H1 (cell line): ENCODE measurements at regions not wholly inside any gene's neighbourhood (a gene's known extent, or its start where the extent isn't known, plus 50 kb on each side); places are given as distances from the start of the nearest gene placed in this dataset.

Experiments
- CBX5 ChIP-seq: fragments of 300-800, 300-1000 bp; sonication (generic); IDR thresholded peaks from 2 replicates; pipeline ENCODE4 v1.7.1; 2016; ENCODE audit warnings: antibody characterized with exemption, low read length, low read depth
- EGR1 ChIP-seq: IDR thresholded peaks from 2 replicates; pipeline ENCODE4 v1.6.1; 2011; ENCODE audit warnings: low read depth, low read length, borderline replicate concordance
- TF ChIP-seq, protein P1 (sequence below), 3 experiments: IDR thresholded peaks; 1 replicate in 2 of 3; 2 replicates in 1 of 3; pipeline versions ENCODE4 v1.5.1 to v1.6.1; 2011; ENCODE audit warnings: low read length in 3 of 3, mild to moderate bottlenecking in 3 of 3, inconsistent platforms in 2 of 3, low read depth in 1 of 3, moderate library complexity in 1 of 3; ENCODE audit not compliant: insufficient read depth in 1 of 3; ENCODE audit errors: control extremely low read depth in 1 of 3

DNA sequence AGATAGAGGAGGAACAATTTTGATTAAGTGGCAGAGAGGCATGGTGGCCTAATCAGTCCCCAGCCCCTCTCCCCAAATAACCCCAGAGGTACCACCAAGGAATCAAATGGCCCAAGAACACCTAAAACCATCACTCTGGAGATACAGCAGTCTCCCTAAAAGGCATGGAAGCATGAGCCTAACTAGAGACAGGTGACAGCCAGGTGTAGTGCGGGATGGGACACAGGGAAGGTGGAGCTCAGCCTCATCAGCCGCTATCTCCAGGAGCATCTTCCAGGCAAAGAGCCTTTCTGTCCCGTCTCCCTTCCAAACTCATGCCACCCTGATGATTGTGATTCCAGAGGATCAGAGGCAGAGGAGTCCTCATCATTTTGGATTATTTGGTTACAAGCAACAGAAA lies 144.7 kb downstream of the COPS8 start (continued):
- TF ChIP-seq, protein P1, sequence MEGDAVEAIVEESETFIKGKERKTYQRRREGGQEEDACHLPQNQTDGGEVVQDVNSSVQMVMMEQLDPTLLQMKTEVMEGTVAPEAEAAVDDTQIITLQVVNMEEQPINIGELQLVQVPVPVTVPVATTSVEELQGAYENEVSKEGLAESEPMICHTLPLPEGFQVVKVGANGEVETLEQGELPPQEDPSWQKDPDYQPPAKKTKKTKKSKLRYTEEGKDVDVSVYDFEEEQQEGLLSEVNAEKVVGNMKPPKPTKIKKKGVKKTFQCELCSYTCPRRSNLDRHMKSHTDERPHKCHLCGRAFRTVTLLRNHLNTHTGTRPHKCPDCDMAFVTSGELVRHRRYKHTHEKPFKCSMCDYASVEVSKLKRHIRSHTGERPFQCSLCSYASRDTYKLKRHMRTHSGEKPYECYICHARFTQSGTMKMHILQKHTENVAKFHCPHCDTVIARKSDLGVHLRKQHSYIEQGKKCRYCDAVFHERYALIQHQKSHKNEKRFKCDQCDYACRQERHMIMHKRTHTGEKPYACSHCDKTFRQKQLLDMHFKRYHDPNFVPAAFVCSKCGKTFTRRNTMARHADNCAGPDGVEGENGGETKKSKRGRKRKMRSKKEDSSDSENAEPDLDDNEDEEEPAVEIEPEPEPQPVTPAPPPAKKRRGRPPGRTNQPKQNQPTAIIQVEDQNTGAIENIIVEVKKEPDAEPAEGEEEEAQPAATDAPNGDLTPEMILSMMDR (IDR thresholded peaks at IDR 0.05; ENCODE audit: control extremely low read depth in 1 of 3, insufficient read depth in 1 of 3, low read depth in 1 of 3, low read length in 3 of 3) = no peak
- no peak for TF ChIP-seq EGR1
- no peak for TF ChIP-seq CBX5
